ENCODE measurements at regions not wholly inside any gene's neighbourhood (a gene's known extent, or its start where the extent isn't known, plus 50 kb on each side); places are given as distances from the start of the nearest gene placed in this dataset.
"Not testable (repeated sequence)": the region's sequence is repeated elsewhere in the genome, so short reads cannot be mapped to it uniquely, and the experiment has no call there.

DNA sequence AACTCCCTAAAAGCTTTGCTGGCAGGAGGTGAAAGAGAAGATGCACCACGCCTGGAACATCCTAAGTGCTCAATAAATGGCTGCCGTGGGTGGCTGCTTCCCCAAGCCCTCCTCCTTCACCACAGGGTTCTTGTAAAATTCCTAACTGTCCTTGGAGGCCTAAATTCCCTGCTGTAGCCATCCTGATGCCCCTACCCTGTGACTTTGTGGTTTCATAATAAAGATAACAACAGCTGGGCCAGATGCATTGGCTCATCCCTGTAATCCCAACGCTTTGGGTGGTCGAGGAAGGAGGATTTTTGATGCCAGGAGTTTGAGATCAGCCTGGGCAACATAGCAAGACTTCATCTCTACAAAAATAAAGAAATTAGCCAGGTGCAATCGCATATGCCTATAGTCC, 341.8 kb downstream of the ANKRD30A start:
- DNase-seq = no peak
- H3K36me3 ChIP-seq = no peaks in the 10 kb centered on the region
- no peaks in the 10 kb centered on the region for H3K4me1 ChIP-seq
- intact Hi-C loops (cut with DNase I; ENCODE audit: low total_unique reads) = no loop called here
- H3K27me3 ChIP-seq = no peaks in the 10 kb centered on the region
- no peak overlapping the region for H3K27ac ChIP-seq
- H3K9me3 ChIP-seq = peaks cover 0 to 21% (median 6%) of the 10 kb centered on the region in 4 donors
- WGBS, 5 donors = 68 to 78% (median 76%) methylated on average over 5 of the region's 5 CpGs
- no peak overlapping the region for H3K4me3 ChIP-seq
- TF ChIP-seq POLR2A (IDR thresholded peaks at IDR 0.05) = no peak
- TF ChIP-seq, protein P1, sequence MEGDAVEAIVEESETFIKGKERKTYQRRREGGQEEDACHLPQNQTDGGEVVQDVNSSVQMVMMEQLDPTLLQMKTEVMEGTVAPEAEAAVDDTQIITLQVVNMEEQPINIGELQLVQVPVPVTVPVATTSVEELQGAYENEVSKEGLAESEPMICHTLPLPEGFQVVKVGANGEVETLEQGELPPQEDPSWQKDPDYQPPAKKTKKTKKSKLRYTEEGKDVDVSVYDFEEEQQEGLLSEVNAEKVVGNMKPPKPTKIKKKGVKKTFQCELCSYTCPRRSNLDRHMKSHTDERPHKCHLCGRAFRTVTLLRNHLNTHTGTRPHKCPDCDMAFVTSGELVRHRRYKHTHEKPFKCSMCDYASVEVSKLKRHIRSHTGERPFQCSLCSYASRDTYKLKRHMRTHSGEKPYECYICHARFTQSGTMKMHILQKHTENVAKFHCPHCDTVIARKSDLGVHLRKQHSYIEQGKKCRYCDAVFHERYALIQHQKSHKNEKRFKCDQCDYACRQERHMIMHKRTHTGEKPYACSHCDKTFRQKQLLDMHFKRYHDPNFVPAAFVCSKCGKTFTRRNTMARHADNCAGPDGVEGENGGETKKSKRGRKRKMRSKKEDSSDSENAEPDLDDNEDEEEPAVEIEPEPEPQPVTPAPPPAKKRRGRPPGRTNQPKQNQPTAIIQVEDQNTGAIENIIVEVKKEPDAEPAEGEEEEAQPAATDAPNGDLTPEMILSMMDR (IDR thresholded peaks at IDR 0.05) = no peak
- TF ChIP-seq POLR2AphosphoS5 (IDR thresholded peaks at IDR 0.05) = no peak
- no peak for TF ChIP-seq EP300 (IDR thresholded peaks at IDR 0.05)

DNA sequence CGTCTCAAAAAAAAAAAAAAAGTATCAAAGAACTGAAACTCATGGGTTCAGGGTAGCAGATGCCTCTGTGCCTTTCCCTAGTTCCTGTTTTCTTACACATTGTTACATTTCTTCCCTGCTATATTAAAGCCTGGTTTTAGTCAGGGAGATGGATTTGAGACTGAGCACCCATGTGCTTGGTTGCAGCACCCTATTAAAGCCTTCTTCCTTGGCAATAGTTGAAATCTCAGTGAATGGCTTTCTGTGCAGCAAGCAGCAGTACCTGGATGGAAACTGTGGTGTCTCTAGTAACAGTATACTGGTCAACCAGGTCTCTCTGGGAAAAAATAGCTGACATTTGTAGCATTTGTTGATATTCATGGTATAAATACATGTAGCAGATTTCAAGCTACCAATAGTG, 331.1 kb downstream of the ANKRD30A start:
- no peak for DNase-seq
- no peaks in the 10 kb centered on the region for H3K36me3 ChIP-seq
- H3K4me3 ChIP-seq = no peak overlapping the region
- intact Hi-C loops (cut with DNase I; ENCODE audit: low total_unique reads) = no loop called here
- H3K27me3 ChIP-seq = no peaks in the 10 kb centered on the region
- no peaks in the 10 kb centered on the region for H3K4me1 ChIP-seq
- H3K9me3 ChIP-seq = peaks cover 0 to 39% (median 19%) of the 10 kb centered on the region in 4 donors
- WGBS, 5 donors = 88 to 100% (median 95%) methylated on average over 1 of the region's 1 CpG
- H3K27ac ChIP-seq = no peak overlapping the region
- no peak for TF ChIP-seq POLR2A (IDR thresholded peaks at IDR 0.05)
- no peak for TF ChIP-seq POLR2AphosphoS5 (IDR thresholded peaks at IDR 0.05)
- TF ChIP-seq, protein P1 (IDR thresholded peaks at IDR 0.05) = no peak
- TF ChIP-seq EP300 (IDR thresholded peaks at IDR 0.05) = no peak

DNA sequence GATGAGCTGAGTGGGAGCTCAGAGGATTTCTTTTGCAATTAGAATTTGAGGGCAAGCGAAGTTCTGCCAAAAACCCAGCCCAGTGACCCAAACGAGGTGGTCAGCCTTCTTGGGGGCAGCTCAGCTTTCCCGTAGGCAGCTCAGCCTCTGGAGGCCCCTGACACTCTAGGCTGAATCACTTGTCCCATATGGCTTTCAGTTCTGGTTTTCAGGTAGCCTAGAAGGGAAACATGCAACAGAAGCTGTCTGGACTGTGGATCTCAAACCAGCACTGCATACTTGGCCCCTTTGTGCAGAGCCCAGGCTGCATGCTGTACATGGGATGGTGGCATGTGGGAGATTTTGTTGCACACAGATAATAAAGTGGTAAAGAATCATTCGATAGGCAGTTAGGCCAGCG, 322.8 kb downstream of the ANKRD30A start:
- TF ChIP-seq, protein P1 (IDR thresholded peaks at IDR 0.05) = no peak
- TF ChIP-seq EP300 (IDR thresholded peaks at IDR 0.05) = no peak
- no peak for TF ChIP-seq POLR2A (IDR thresholded peaks at IDR 0.05)
- no peak for TF ChIP-seq POLR2AphosphoS5 (IDR thresholded peaks at IDR 0.05)
- intact Hi-C loops (cut with DNase I; ENCODE audit: low total_unique reads) = no loop called here
- Histone ChIP-seq H3K36me3 (no peaks in the 10 kb centered on the region), H3K4me3 (no peak overlapping the region), H3K27me3 (no peaks in the 10 kb centered on the region), H3K9me3 (peaks cover 0 to 9% (median 2%) of the 10 kb centered on the region in 4 donors), H3K27ac (no peak overlapping the region), H3K4me1 (no peaks in the 10 kb centered on the region)
- DNase-seq = no peak
- 49 to 67% (median 58%) methylated on average over 5 of the region's 5 CpGs for WGBS, 5 donors

DNA sequence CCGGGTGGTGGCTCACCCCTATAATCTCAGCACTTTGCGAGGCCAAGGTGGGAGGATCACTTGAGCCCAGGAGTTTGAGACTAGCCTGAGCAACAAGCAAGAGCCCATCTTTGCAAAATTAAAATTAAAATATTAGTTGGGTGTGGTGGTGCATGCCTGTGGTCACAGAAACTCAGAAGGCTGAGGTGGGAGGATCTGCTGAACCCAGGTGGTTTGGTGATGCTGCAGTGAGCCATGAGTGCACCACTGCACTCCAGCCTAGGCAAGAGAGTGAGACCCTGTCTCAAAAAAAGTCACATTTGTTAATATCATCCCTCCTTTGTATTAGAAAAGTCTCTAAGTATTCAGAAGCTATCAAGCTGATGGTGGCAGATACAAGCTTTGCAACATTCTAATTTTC, 317.5 kb downstream of the ANKRD30A start:
- intact Hi-C loops (cut with DNase I; ENCODE audit: low total_unique reads) = no loop called here
- Histone ChIP-seq H3K27ac (no peak overlapping the region), H3K4me1 (no peaks in the 10 kb centered on the region), H3K27me3 (no peaks in the 10 kb centered on the region), H3K9me3 (peaks cover 0 to 6% (median 0%) of the 10 kb centered on the region in 4 donors), H3K4me3 (no peak overlapping the region), H3K36me3 (no peaks in the 10 kb centered on the region)
- 60 to 71% (median 69%) methylated on average over 2 of the region's 2 CpGs for WGBS, 5 donors
- DNase-seq = no peak
- TF ChIP-seq POLR2AphosphoS5 (IDR thresholded peaks at IDR 0.05) (no peak), EP300 (IDR thresholded peaks at IDR 0.05) (no peak), POLR2A (IDR thresholded peaks at IDR 0.05) (no peak)
- TF ChIP-seq, protein P1 (IDR thresholded peaks at IDR 0.05) = no peak

DNA sequence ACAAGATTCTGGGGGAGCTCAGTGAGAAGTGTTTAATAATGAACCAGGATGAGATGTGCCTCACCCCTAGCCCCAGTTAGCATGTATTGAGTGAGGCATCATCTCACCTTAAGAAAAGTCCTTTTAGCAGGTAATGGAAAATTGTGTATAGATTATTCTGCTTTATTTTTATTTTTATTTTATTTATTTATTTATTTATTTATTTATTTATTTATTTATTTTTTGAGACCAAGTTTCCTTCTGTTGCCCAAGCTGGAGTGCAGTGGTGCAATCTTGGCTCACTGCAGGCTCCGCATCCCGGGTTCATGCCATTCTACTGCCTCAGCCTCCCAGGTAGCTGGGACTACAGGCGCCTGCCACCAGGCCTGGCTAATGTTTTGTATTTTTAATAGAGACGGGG, 315.8 kb downstream of the ANKRD30A start:
- H3K36me3 ChIP-seq; H3K27me3 ChIP-seq; H3K9me3 ChIP-seq; H3K4me1 ChIP-seq; H3K27ac ChIP-seq; DNase-seq; H3K4me3 ChIP-seq; intact Hi-C loops (cut with DNase I; ENCODE audit: low total_unique reads): not testable (repeated sequence)
- WGBS, 5 donors = 88 to 95% (median 90%) methylated on average over 4 of the region's 4 CpGs
